ENCODE measurements at regions not wholly inside any gene's neighbourhood (a gene's known extent, or its start where the extent isn't known, plus 50 kb on each side); places are given as distances from the start of the nearest gene placed in this dataset.
"Not testable (repeated sequence)": the region's sequence is repeated elsewhere in the genome, so short reads cannot be mapped to it uniquely, and the experiment has no call there.

GRCh38 chr10:59975918-59976317, 69.6 kb upstream of the CCDC6 start:
- DNase-seq (ENCODE audit: low spot score): not testable (repeated sequence)

DNA sequence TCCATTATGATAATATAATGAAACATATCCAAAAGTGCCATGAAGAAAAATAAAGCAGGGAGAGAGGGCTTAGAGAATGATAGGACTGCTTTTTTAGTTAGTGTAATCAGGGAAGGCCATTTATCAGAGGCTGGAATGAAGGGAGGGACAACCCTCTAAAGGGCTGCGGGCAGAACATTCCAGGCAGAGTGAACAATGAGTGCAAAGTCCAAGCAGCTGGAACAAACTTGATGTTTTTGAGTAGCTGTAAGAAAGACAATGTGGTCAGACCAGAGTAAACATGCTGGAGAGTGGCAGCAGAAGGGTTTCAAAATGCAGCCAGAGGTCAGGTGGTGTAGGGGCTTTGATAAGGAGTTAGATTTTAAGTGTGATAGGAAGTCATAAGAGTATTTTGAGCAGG, 65.6 kb upstream of the CCDC6 start:
- peak; percentile 9 for DNase-seq (ENCODE audit: low spot score)

GRCh38 chr10:59970396-59971368, 64.3 kb upstream of the CCDC6 start:
- no peak for DNase-seq (ENCODE audit: low spot score)

DNA sequence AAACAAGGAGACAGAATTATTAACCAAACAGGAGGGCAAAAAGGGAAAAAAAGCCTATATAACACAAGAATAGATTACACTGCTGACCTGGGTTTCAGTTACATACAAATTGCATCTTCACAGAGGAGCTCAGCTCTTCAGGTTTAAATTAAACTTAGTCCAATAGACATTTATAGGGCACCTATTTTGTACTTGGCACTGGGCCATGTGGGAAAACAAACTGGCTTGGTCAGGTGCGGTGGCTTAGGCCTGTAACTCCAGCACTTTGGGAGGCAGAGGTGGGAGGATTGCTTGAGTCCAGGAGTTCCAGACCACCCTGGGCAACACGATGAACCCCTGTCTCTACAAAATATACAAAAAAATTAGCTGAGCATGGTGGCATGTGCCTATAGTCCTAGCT, 62.3 kb upstream of the CCDC6 start:
- no peak for DNase-seq (ENCODE audit: low spot score)

DNA sequence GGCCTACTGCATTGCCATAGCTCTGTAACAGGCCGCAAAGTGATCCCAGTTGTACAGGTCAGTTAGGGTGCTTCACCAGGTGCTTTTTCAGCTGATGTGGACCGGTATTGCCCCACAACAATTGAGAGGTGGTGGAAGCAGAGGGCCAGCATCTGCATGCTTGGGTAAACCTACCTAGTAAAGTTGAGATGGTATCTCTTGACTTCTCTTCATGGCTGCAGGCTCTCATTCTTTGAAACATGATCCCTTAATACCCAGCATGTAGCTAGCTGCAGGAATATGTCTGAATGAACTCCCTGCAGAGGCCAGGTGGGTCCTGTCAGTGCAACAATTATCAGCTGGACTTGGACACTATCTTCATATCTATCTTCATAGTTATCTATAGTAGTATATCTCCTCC, 60.7 kb upstream of the CCDC6 start:
- no peak for DNase-seq (ENCODE audit: low spot score)

GRCh38 chr10:59965899-59966650, 59.7 kb upstream of the CCDC6 start:
- no peak for DNase-seq (ENCODE audit: low spot score)

DNA sequence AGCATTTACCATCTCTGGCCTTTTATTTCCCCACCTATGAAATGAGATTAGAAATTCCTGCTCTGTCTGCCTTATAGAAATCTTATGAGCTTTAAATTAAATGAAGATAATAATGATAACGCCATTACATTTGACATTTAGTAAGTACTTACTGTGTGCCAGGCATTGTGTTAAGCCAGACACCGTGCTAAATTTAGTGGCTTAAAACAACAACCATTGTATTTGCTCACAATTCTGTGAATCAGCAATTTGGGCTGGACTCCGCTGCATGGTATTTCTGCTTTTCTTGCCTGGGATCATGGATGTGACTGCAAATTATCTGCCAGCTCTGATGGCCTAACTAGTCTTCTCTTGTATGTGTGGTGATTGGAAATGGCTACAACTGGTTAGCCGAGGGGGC, 56.4 kb upstream of the CCDC6 start:
- DNase-seq (ENCODE audit: low spot score): no peak

GRCh38 chr10:59960751-59961150, 54.4 kb upstream of the CCDC6 start:
- DNase-seq (ENCODE audit: low spot score): no peak

- DNase-seq (ENCODE audit: low spot score): no peak
These were observed 53.2 kb upstream of the CCDC6 start for GRCh38 chr10:59959504-59960018.

DNA sequence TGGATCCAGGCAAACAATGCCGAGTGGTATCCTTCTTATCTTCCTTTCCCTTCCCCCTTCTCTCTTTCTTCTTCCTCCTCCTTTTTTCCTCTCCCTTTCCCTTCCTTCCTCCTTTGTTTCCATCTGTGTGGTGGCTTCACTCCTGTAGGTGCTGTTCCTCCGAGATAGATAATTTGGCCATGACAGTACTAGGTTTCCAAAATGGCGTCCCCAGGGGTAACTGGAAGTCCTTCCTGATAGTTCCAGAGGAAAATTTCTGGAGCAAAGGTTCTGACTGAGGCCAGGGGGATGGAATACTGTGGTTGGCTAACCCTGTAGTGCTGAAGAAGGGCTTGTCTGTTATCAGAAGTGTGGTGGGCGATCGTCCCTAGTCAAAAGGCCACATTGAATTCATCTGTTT, 52.5 kb upstream of the CCDC6 start:
- no peak for DNase-seq (ENCODE audit: low spot score)

DNA sequence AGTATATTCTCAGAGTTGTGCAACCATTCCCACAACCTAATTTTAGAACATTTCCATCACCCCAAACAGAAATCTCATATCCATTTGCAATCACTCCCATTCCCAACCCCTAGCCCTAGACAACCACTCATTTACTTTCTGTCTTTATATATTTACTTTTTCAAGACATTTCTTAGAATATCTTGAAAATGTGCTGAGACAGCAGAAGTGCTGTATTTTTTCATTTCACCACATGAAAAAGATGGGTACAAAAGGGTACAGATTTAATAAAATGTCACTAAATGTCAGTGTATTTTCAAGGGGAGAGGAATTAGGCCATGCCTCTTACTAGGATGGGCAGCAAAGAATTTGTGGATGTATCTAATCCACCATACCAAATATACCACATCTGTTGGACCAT, 51.6 kb upstream of the CCDC6 start:
- DNase-seq (ENCODE audit: low spot score): no peak

Data from RKO (cell line).